Activated B cell treated with CpG ODN at 0.5 μM for 24 hours (primary cell): ENCODE measurements at regions not wholly inside any gene's neighbourhood (a gene's known extent, or its start where the extent isn't known, plus 50 kb on each side); places are given as distances from the start of the nearest gene placed in this dataset.

Experiments used
- ATAC-seq: fragments of 200-7000 bp; cut with Tn5 transposase; one replicate; pipeline ENCODE4 v1.10.0; 2021; ENCODE audit warnings: low read depth, mild to moderate bottlenecking, moderate library complexity
- CTCF ChIA-PET: fragments of 350-600 bp; sonication (Branson Sonifier 250); formaldehyde crosslinking; loops from one replicate; lab custom pipeline; 2021; ENCODE audit warnings: antibody characterized with exemption; lab: Charles Lee
- POLR2A ChIA-PET: fragments of 350-600 bp; sonication (Branson Sonifier 250); formaldehyde crosslinking; loops from one replicate; lab custom pipeline; 2021; ENCODE audit warnings: antibody characterized with exemption; lab: Charles Lee
- DNase-seq: peaks from one replicate; pipeline ENCODE4 v3.0.0; 2022
- H3K27ac Mint-ChIP-seq: one replicate; pipeline ENCODE4 v1.8.0; 2020; ENCODE audit warnings: mixed read lengths
- H3K27me3 Mint-ChIP-seq: one replicate; pipeline ENCODE4 v1.8.0; 2021; ENCODE audit warnings: mixed read lengths
- H3K36me3 Mint-ChIP-seq: one replicate; pipeline ENCODE4 v1.8.0; 2021; ENCODE audit warnings: low read depth, mixed read lengths
- H3K4me1 Mint-ChIP-seq: one replicate; pipeline ENCODE4 v1.8.0; 2021; ENCODE audit warnings: mixed read lengths
- H3K4me3 Mint-ChIP-seq: one replicate; pipeline ENCODE4 v1.8.0; 2020; ENCODE audit warnings: mild to moderate bottlenecking, mixed read lengths
- H3K9me3 Mint-ChIP-seq: one replicate; pipeline ENCODE4 v1.8.0; 2020; ENCODE audit warnings: mixed read lengths
- CTCF ChIP-seq: fragments of 200-600 bp; IDR thresholded peaks from one replicate; pipeline ENCODE4 v1.8.0; 2022; ENCODE audit warnings: antibody characterized with exemption, mild to moderate bottlenecking
- intact Hi-C: fragments of 100-400 bp; cut with micrococcal nuclease; formaldehyde crosslinking; loops from one replicate; pipeline ENCODE4 v1.15.1; 2024

- POLR2A ChIA-PET = no interaction called here
- no peak overlapping the region for H3K4me3 Mint-ChIP-seq
- no peak for TF ChIP-seq CTCF
- H3K9me3 Mint-ChIP-seq = peaks cover 12% of the 10 kb centered on the region
- H3K36me3 Mint-ChIP-seq = no peaks in the 10 kb centered on the region
- no peaks in the 10 kb centered on the region for H3K4me1 Mint-ChIP-seq
- DNase-seq (no peak), ATAC-seq (no peak)
- H3K27ac Mint-ChIP-seq = no peak overlapping the region
- CTCF ChIA-PET = no interaction called here
- intact Hi-C loops = no loop called here
- H3K27me3 Mint-ChIP-seq = no peaks in the 10 kb centered on the region
These were observed 800.9 kb downstream of the USP25 start for GRCh38 chr21:16530656-16531055.

- POLR2A ChIA-PET = no interaction called here
- no peak for TF ChIP-seq CTCF
- Mint-ChIP-seq H3K36me3 (no peaks in the 10 kb centered on the region), H3K27ac (no peak overlapping the region), H3K4me1 (no peaks in the 10 kb centered on the region), H3K4me3 (no peak overlapping the region), H3K27me3 (no peaks in the 10 kb centered on the region), H3K9me3 (peaks cover 10% of the 10 kb centered on the region)
- ATAC-seq (no peak), DNase-seq (no peak)
- CTCF ChIA-PET = no interaction called here
- intact Hi-C loops = no loop called here
These were observed 803.1 kb downstream of the USP25 start for GRCh38 chr21:16532840-16533239.

GRCh38 chr21:16533692-16534407 is 804.1 kb downstream of the USP25 start:
- no peaks in the 10 kb centered on the region for H3K27me3 Mint-ChIP-seq
- ChIA-PET POLR2A (no interaction called here), CTCF (no interaction called here)
- ATAC-seq = no peak
- intact Hi-C loops = no loop called here
- TF ChIP-seq CTCF = no peak
- H3K4me3 Mint-ChIP-seq = no peak overlapping the region
- H3K9me3 Mint-ChIP-seq = peaks cover 10% of the 10 kb centered on the region
- H3K36me3 Mint-ChIP-seq = no peaks in the 10 kb centered on the region
- no peaks in the 10 kb centered on the region for H3K4me1 Mint-ChIP-seq
- no peak overlapping the region for H3K27ac Mint-ChIP-seq
- no peak for DNase-seq

GRCh38 chr21:16534408-16535101 is 804.8 kb downstream of the USP25 start:
- H3K9me3 Mint-ChIP-seq = peaks cover 7% of the 10 kb centered on the region
- no peak overlapping the region for H3K27ac Mint-ChIP-seq
- TF ChIP-seq CTCF = no peak
- no peak for ATAC-seq
- no peaks in the 10 kb centered on the region for H3K4me1 Mint-ChIP-seq
- ChIA-PET CTCF (no interaction called here), POLR2A (no interaction called here)
- no peaks in the 10 kb centered on the region for H3K27me3 Mint-ChIP-seq
- H3K36me3 Mint-ChIP-seq = no peaks in the 10 kb centered on the region
- intact Hi-C loops = no loop called here
- no peak overlapping the region for H3K4me3 Mint-ChIP-seq
- DNase-seq = no peak

DNA sequence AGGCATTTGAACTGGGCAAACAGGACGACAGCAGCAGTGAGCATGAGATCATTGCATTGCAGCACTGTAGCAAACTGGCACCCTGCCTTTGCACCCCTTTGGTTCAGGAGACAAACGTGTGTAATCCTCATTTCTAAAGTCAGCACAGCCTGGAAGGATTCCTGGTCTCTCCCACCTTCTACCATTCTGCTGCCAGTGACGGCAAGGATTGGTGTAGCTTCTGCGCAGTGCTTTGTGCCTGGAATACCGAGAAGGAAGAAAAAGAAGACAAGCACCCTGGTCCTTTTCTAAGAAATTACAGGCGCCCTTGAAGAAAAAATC is 805.3 kb downstream of the USP25 start:
- CTCF ChIA-PET = no interaction called here
- POLR2A ChIA-PET = no interaction called here
- H3K36me3 Mint-ChIP-seq = no peaks in the 10 kb centered on the region

More for the DNA sequence above, 805.3 kb downstream of the USP25 start:
- Mint-ChIP-seq H3K4me3 (no peak overlapping the region), H3K9me3 (peaks cover 8% of the 10 kb centered on the region), H3K27me3 (no peaks in the 10 kb centered on the region), H3K27ac (no peak overlapping the region), H3K4me1 (no peaks in the 10 kb centered on the region)
- TF ChIP-seq CTCF = no peak
- DNase-seq (no peak), ATAC-seq (no peak)
- intact Hi-C loops = no loop called here
